Thyroid gland (tissue), 4 donors: ENCODE measurements at regions not wholly inside any gene's neighbourhood (a gene's known extent, or its start where the extent isn't known, plus 50 kb on each side); places are given as distances from the start of the nearest gene placed in this dataset.

Experiments
- DNase-seq, 2 donors: peaks; one replicate each; pipeline ENCODE4 v3.0.0-alpha.2; 2019
- H3K27ac ChIP-seq, 3 donors: fragments of 200-600 bp; sonication (generic); 1 replicate in 2 of 3; 2 replicates in 1 of 3; pipeline ENCODE4 v1.5.1; 2016 to 2019; ENCODE audit warnings: mild to moderate bottlenecking in 1 of 3, moderate library complexity in 1 of 3
- H3K27me3 ChIP-seq: fragments of 200-600 bp; sonication (generic); one replicate; pipeline ENCODE4 v1.5.1; 2019
- H3K36me3 ChIP-seq, 2 donors: fragments of 200-600 bp; sonication (generic); one replicate each; pipeline ENCODE4 v1.5.1; 2016 to 2019
- H3K4me1 ChIP-seq, 2 donors: fragments of 200-600 bp; sonication (generic); one replicate each; pipeline ENCODE4 v1.5.1; 2017 to 2019
- H3K4me3 ChIP-seq, 3 donors: fragments of 200-600 bp; sonication (generic); replicated peaks in 1 of 3; 1 replicate in 2 of 3; 2 replicates in 1 of 3; pipeline ENCODE4 v1.5.1; 2016; ENCODE audit warnings: mild to moderate bottlenecking in 1 of 3
- H3K9me3 ChIP-seq: fragments of 200-600 bp; sonication (generic); one replicate; pipeline ENCODE4 v1.5.1; 2017
- POLR2A ChIP-seq, 2 donors: fragments of 450-650 bp; IDR thresholded peaks; one replicate each; pipeline ENCODE4 v1.6.1; 2017; ENCODE audit warnings: antibody characterized with exemption in 2 of 2, mild to moderate bottlenecking in 2 of 2, moderate library complexity in 1 of 2
- WGBS, 2 donors: methylation state at CpG; one replicate each; pipeline ENCODE4 v1.1.5; 2017; 5-methylcytosine and 5-hydroxymethylcytosine counted together
- intact Hi-C: fragments of 100-400 bp; cut with DNase I; formaldehyde crosslinking; loops from one replicate; pipeline ENCODE4 v1.15.1; 2023
- TF ChIP-seq, protein P1 (sequence below), 6 experiments: fragments of 200-600 bp in 3 of 6; fragments of 450-650 bp in 3 of 6; sonication (generic) in 3 of 6; IDR thresholded peaks; one replicate each; pipeline ENCODE4 v1.5.1; 2016 to 2019; ENCODE audit warnings: antibody characterized with exemption in 6 of 6, mild to moderate bottlenecking in 2 of 6, inconsistent platforms in 1 of 6, moderate library complexity in 1 of 6

DNA sequence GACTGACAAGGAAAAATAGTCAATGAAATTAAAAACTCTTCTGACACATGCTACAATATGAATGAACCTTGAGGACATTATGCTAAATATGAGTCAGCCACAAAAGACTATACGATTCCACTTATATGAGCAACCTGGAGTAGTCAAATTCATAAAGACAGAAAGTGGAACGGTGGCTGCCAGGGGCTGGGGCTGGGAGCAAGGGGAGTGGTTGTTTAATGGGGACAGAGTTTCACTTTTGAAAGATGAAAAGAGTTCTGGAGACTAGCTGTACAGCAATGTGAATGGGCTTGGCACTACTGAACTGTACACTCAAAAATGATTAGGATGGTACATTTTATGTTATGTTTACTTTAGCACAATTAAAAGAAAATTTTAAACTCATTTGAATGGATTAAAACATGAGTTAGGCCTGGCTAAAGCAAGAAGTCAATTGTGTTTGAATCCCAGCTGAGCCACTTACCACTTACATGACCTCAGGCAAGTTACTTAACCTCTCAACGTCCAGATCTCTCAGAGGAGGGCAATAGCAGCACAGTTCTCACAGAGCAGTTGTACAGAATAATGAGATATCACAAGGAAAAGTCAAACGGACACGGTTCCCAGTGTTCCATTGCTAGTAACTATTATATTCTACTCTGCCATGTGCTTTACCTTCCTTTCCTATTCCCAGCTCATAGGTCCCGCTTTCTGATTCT is 102.5 kb downstream of the SPTSSA start:
- H3K4me3 ChIP-seq, result no peak overlapping the region
- H3K27me3 ChIP-seq, result no peaks in the 10 kb centered on the region
- no peak for DNase-seq
- no peak overlapping the region for H3K27ac ChIP-seq
- no peaks in the 10 kb centered on the region for H3K36me3 ChIP-seq
- TF ChIP-seq POLR2A (IDR thresholded peaks at IDR 0.05), result no peak
- TF ChIP-seq, protein P1, sequence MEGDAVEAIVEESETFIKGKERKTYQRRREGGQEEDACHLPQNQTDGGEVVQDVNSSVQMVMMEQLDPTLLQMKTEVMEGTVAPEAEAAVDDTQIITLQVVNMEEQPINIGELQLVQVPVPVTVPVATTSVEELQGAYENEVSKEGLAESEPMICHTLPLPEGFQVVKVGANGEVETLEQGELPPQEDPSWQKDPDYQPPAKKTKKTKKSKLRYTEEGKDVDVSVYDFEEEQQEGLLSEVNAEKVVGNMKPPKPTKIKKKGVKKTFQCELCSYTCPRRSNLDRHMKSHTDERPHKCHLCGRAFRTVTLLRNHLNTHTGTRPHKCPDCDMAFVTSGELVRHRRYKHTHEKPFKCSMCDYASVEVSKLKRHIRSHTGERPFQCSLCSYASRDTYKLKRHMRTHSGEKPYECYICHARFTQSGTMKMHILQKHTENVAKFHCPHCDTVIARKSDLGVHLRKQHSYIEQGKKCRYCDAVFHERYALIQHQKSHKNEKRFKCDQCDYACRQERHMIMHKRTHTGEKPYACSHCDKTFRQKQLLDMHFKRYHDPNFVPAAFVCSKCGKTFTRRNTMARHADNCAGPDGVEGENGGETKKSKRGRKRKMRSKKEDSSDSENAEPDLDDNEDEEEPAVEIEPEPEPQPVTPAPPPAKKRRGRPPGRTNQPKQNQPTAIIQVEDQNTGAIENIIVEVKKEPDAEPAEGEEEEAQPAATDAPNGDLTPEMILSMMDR (IDR thresholded peaks at IDR 0.05), result no peak
- intact Hi-C loops, result loop anchor here (5.0 kb wide), 1 partner anchor 103 kb away; the partner anchor contains the start of gene SPTSSA
- peaks cover 10% of the 10 kb centered on the region in 2 donors for H3K4me1 ChIP-seq
- 58 to 62% methylated on average over 6 of the region's 6 CpGs for WGBS, 2 donors
- H3K9me3 ChIP-seq, result no peaks in the 10 kb centered on the region

DNA sequence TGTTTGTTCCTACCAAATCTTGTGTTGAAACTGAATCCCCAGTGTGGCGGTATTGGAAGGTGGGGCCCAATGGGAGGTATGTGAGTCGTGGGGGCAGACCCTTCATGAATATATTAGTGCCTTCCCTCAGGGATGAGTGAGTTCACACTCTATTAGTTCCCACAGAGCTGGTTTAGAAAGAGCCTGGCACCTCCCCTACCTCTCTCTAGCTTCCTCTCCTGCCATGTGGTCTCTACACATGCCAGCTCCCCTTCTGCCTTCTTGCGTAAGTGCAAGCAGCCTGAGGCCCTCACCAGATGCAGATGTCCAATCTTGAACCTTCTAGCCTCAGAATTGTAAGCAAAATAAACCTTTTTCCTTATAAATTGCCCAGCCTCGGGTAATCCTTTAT is 105.8 kb downstream of the SPTSSA start:
- intact Hi-C loops, result no loop called here
- peak overlapping the region in 1 of 3 donors; percentile 21 for H3K27ac ChIP-seq
- TF ChIP-seq, protein P1 (IDR thresholded peaks at IDR 0.05), result no peak
- TF ChIP-seq POLR2A (IDR thresholded peaks at IDR 0.05), result no peak

DNA sequence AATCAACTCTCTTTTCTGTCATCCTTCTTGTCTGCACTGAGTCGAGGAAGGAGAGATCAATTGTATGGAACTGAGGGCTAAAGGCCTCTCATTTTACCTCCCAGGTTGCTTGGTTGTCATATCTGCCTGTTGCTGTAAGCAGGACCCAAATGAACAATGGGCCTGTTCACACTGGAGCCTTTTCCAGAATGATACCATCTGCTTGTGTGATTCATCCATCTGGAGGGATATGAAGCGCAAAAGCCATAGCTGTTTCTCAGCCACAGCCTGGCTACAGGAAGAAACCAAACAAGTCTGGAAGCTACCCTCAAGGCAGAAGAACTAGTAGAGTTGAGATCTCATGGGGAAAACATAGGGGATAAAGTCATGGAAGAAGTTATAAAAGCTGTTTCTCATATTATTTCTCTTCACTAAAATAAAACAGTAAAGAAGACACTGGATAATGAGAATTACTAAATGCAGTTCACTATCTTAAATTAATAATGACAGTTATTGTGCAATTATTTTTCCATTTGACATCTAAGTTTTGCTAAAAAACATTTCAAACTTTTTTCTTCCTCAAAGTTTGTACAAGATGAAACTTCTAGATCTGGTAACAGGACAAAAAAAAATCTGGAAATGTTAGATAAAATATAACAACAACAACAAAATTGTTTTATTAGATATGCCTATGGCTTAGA is 106.3 kb downstream of the SPTSSA start:
- H3K4me1 ChIP-seq, result no peaks in the 10 kb centered on the region
- no peak for DNase-seq
- TF ChIP-seq, protein P1 (IDR thresholded peaks at IDR 0.05), result no peak
- TF ChIP-seq POLR2A (IDR thresholded peaks at IDR 0.05), result no peak
- no peak overlapping the region for H3K4me3 ChIP-seq
- no peaks in the 10 kb centered on the region for H3K36me3 ChIP-seq
- peak overlapping the region in 2 of 3 donors; percentile 21 to 50 for H3K27ac ChIP-seq
- no peaks in the 10 kb centered on the region for H3K9me3 ChIP-seq
- 76 to 81% methylated on average over 2 of the region's 2 CpGs for WGBS, 2 donors
- intact Hi-C loops, result no loop called here
- H3K27me3 ChIP-seq, result no peaks in the 10 kb centered on the region

More for the DNA sequence above, 105.8 kb downstream of the SPTSSA start:
- H3K4me1 ChIP-seq, result peaks cover 0 to 2% of the 10 kb centered on the region in 2 donors
- no peak for DNase-seq
- 83 to 85% methylated on average over 4 of the region's 4 CpGs for WGBS, 2 donors
- no peaks in the 10 kb centered on the region for H3K9me3 ChIP-seq
- H3K36me3 ChIP-seq, result no peaks in the 10 kb centered on the region
- H3K4me3 ChIP-seq, result no peak overlapping the region
- H3K27me3 ChIP-seq, result no peaks in the 10 kb centered on the region

DNA sequence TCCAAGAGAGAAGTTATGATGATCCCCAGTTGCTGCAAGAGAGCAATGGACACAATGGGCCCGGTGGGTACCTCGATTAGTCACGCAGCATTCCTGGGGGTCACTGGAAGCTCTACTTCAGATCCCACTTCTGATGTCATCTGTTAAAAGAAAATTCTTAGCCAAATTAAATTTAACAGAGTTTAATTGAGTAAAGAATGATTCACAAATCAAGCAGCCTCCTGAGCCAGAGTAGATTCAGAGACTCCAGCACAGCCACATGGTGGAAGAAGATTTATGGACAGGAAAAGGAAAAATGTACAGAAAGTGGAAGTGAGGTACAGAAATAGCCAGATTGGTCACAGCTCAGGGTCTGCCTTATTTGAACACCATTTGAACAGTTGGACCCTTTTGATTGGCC is 107.5 kb downstream of the SPTSSA start:
- DNase-seq, result no peak
- Histone ChIP-seq H3K4me3 (no peak overlapping the region), H3K4me1 (no peaks in the 10 kb centered on the region), H3K9me3 (no peaks in the 10 kb centered on the region), H3K27ac (peak overlapping the region in 1 of 3 donors; percentile 15), H3K36me3 (no peaks in the 10 kb centered on the region), H3K27me3 (no peaks in the 10 kb centered on the region)
- 88 to 89% methylated on average over 3 of the region's 3 CpGs for WGBS, 2 donors
- intact Hi-C loops, result no loop called here
- TF ChIP-seq POLR2A (IDR thresholded peaks at IDR 0.05), result no peak
- TF ChIP-seq, protein P1 (IDR thresholded peaks at IDR 0.05), result no peak

DNA sequence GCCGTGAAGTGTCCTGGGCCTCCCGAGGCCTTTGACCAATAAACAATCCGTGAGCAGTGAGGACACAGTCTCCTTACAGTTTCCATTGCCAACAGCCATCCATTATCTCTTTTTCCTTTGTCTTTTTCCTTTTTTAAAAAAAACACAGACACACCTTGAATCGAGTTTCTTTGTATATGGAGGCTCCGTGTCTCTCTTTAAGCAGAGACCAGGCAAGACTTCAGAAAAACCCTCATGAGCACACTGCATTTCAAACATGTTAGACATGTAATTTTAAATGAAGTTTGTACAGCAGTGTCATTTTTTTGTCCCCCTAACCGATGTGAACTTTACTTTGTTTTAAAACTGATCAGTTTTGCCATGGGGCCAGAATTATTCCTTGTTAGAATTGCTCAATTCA is 111.1 kb downstream of the SPTSSA start:
- DNase-seq, result no peak
- no peak overlapping the region for H3K27ac ChIP-seq
- TF ChIP-seq, protein P1 (IDR thresholded peaks at IDR 0.05), result no peak
- no peak for TF ChIP-seq POLR2A (IDR thresholded peaks at IDR 0.05)
- H3K36me3 ChIP-seq, result no peaks in the 10 kb centered on the region
- 80 to 91% methylated on average over 6 of the region's 6 CpGs for WGBS, 2 donors
- no peaks in the 10 kb centered on the region for H3K27me3 ChIP-seq
- no peaks in the 10 kb centered on the region for H3K4me1 ChIP-seq
- no peaks in the 10 kb centered on the region for H3K9me3 ChIP-seq
- H3K4me3 ChIP-seq, result no peak overlapping the region
- intact Hi-C loops, result no loop called here
